ENCODE measurements at regions not wholly inside any gene's neighbourhood (a gene's known extent, or its start where the extent isn't known, plus 50 kb on each side); places are given as distances from the start of the nearest gene placed in this dataset.

DNA sequence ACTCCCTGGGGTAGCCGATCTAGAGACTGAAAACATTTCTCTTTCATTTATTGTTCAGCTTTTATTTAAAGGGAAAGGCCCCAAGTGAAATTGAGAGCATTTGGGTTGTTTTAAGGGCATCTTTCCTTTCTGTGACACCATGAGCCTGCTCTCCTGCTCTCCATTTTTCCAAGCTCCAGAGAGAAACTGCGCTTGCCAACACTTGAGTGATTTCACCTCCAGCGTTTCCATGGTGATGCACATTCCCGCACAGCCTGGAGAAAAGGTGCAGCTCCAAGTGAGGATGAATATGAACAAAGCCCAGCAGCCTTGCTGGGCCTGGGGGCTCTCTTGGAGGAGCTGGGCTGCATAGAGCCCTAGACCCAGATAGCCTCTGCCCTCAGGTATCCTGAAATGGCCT, 159.2 kb upstream of the PPP2R3A start:
- no peak for TF ChIP-seq POLR2A (IDR thresholded peaks at IDR 0.05)
- TF ChIP-seq, protein P1, sequence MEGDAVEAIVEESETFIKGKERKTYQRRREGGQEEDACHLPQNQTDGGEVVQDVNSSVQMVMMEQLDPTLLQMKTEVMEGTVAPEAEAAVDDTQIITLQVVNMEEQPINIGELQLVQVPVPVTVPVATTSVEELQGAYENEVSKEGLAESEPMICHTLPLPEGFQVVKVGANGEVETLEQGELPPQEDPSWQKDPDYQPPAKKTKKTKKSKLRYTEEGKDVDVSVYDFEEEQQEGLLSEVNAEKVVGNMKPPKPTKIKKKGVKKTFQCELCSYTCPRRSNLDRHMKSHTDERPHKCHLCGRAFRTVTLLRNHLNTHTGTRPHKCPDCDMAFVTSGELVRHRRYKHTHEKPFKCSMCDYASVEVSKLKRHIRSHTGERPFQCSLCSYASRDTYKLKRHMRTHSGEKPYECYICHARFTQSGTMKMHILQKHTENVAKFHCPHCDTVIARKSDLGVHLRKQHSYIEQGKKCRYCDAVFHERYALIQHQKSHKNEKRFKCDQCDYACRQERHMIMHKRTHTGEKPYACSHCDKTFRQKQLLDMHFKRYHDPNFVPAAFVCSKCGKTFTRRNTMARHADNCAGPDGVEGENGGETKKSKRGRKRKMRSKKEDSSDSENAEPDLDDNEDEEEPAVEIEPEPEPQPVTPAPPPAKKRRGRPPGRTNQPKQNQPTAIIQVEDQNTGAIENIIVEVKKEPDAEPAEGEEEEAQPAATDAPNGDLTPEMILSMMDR (IDR thresholded peaks at IDR 0.05) = no peak
